ENCODE measurements at regions not wholly inside any gene's neighbourhood (a gene's known extent, or its start where the extent isn't known, plus 50 kb on each side); places are given as distances from the start of the nearest gene placed in this dataset.

DNA sequence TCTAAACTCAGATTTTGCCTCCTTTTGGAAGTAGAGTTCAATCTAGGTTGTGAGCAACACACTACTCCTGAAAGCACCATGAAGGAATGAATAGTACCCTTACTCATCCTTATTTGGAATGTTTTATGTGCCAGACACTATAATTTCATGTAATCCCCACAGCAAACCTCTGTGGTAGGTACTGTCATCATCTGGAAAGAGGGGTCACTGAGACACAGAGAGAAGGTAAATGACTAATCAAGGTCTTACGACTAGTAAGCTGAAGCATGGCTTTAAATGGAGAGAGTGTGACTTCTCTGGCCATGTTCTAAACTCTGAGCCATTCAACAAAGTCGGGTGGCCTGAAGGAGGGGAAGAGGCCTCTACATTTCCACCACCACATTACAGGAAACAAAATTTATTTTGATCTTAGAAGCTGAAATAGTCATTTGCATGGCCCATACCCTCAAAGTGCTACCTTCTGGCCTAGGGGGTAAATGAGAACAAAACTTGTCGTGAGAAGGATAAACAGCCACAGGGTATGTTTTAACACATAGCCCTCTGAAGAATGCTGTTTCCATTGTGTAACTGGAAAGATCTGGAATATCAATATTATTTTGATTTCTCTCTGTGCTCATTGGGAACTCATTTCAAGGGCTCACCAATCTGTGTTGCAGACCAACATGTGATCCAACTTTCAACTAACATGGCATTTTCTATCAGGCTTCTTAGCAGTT, 180.8 kb upstream of the RFC3 start:
- DNase-seq: no peak
- peaks cover 0 to 8% (median 0%) of the 10 kb centered on the region in 3 donors for H3K27me3 Mint-ChIP-seq (ENCODE audit: low read depth in 3 of 3)

DNA sequence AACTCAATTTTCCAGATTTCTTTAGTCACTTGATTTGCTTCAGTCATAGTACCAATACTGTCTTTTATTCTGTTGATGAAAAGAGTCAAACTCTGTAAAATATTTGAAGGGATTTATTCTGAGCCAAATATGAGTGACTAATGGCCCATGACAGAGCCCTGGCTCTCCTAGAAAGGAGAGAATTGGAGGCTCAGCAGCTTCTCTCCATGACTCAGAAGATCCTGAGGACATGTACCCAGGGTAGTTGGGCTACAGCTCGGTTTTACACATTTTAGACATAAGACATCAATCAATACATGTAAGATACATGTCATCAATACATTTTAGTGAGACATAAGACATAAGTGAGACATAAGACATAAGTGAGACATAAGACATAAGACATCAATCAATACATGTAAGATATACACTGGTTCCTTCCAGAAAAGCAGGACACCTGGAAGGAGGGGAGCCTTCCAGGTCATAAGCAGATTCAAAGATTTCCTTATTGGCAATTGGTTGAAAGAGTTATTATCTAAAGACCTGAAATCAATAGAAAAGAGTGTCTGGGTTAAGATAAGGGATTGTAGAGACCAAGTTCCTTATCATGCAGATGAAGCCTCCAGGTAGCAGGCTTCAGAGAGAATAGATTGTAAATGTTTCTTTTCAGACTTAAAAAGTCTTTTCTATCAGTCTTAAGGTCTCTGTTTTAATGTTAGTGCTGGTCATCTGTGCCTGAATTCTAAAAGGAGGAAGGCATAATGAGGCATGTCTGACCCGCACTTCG, 179.8 kb upstream of the RFC3 start:
- no peaks in the 10 kb centered on the region for H3K4me1 Mint-ChIP-seq
- DNase-seq: no peak
- peaks cover 0 to 6% (median 0%) of the 10 kb centered on the region in 3 donors for H3K27me3 Mint-ChIP-seq (ENCODE audit: low read depth in 3 of 3)
- no peaks in the 10 kb centered on the region for H3K9me3 Mint-ChIP-seq
- H3K4me3 Mint-ChIP-seq: no peak overlapping the region
- H3K36me3 Mint-ChIP-seq: no peaks in the 10 kb centered on the region
- H3K27ac Mint-ChIP-seq: no peak overlapping the region

More for the DNA sequence above, 180.8 kb upstream of the RFC3 start:
- no peaks in the 10 kb centered on the region for H3K36me3 Mint-ChIP-seq
- H3K4me1 Mint-ChIP-seq: no peaks in the 10 kb centered on the region
- no peak overlapping the region for H3K4me3 Mint-ChIP-seq
- H3K27ac Mint-ChIP-seq: no peak overlapping the region
- no peaks in the 10 kb centered on the region for H3K9me3 Mint-ChIP-seq

DNA sequence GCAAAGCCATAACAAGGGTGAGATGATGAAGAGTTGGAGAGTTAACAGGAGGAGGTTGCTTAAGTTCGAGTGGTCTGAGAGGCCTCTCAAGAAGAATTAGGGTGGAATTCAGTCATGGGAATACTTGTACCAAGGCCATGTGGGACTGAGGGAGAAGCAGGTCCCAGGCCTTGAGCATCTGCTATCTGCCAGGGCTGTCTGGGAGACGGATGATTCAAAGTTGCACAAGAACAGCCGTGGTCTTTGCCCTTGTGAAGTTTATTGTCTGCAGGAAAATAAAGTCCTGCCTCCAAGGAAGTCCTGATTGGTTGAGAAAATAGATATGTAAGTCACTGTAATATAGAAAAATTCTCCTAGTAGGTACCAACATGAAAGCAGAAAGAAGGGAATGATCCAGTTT, 178.8 kb upstream of the RFC3 start:
- Mint-ChIP-seq H3K9me3 (no peaks in the 10 kb centered on the region), H3K36me3 (no peaks in the 10 kb centered on the region)
- DNase-seq: no peak

DNA sequence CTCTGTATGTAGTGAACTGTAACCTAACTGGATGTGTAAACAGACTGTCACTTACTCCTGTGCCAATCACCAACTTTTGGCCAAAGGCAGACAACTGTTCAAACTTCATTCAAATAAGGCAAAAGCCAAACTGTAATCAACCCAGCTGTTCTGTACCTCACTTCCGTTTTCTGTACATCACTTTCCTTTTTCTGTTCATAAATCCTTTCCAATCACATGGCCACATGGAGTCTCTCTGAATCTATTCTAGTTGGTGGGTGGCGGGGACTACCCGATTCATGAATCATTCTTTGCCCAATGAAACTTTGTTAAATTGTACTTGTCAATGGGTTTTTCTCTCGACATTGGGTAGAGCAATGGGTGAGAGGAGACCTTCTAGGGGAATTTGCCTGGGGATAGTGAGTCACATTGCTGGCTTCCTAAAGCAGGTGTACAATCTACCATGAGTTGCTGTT, 178.3 kb upstream of the RFC3 start:
- Mint-ChIP-seq H3K27ac (no peak overlapping the region), H3K27me3 (ENCODE audit: low read depth in 3 of 3) (peaks cover 0 to 4% (median 0%) of the 10 kb centered on the region in 3 donors), H3K9me3 (no peaks in the 10 kb centered on the region), H3K4me3 (no peak overlapping the region), H3K36me3 (no peaks in the 10 kb centered on the region), H3K4me1 (no peaks in the 10 kb centered on the region)
- no peak for DNase-seq

More for the DNA sequence above, 178.8 kb upstream of the RFC3 start:
- Mint-ChIP-seq H3K27ac (no peak overlapping the region), H3K4me3 (no peak overlapping the region), H3K27me3 (ENCODE audit: low read depth in 3 of 3) (peaks cover 0 to 6% (median 0%) of the 10 kb centered on the region in 3 donors), H3K4me1 (no peaks in the 10 kb centered on the region)

DNA sequence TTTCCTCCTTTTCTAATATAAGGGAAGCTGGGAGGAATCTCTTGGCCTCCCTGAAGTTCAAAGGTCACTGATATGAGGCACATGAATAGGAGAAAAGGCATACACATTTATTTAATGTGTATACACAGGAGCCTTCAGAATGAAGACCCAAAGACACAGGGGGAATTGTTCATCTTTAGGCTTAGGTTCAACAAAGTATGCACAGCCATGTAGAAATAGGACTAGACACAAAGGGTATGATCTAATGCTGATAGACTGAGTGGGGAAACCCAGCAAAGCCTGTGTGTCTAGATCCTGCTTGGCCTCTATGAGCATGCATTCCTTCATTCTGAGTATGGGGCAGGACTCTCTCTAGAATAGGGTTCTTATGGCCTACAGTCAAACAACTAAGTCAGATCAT, 177.1 kb upstream of the RFC3 start:
- Mint-ChIP-seq H3K27ac (no peak overlapping the region), H3K4me3 (no peak overlapping the region), H3K27me3 (ENCODE audit: low read depth in 3 of 3) (no peaks in the 10 kb centered on the region), H3K36me3 (no peaks in the 10 kb centered on the region), H3K9me3 (no peaks in the 10 kb centered on the region), H3K4me1 (no peaks in the 10 kb centered on the region)
- no peak for DNase-seq

DNA sequence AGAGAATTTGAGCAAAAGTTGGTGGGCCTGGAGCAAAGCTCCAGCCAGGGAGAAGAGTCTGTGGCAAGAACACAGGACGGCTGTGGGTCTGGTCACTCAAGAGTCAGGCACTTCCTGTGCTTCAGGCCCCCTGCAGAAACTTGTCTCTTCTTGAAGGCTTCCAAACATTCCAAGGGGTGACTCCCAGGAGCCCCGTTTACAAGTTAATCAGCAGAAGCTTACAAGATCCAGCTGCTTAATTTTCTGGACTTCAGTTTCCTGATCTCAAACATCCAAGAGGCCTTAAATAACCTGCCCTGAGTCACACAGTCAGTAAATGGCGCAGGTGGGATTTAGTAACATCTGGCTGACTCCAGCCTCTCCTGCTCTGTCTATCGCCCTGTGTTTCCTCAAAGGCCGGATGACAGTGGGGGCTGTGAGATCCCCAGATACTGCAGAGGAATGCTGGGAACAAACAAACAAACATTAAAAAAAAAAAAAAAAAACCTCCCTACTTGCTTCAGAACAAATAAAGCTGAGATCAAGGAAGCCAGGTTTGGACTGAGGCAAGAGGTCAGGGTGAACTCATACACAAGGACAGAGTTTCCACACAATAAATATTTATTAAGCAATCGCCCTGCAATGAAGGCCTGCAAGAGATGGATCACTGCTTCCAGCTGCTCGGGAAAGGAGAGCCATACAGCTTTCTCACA, 175.4 kb upstream of the RFC3 start:
- DNase-seq: no peak
- H3K27me3 Mint-ChIP-seq (ENCODE audit: low read depth in 3 of 3): no peaks in the 10 kb centered on the region
- H3K9me3 Mint-ChIP-seq: no peaks in the 10 kb centered on the region
- H3K4me3 Mint-ChIP-seq: no peak overlapping the region
- H3K27ac Mint-ChIP-seq: no peak overlapping the region
- no peaks in the 10 kb centered on the region for H3K36me3 Mint-ChIP-seq
- H3K4me1 Mint-ChIP-seq: no peaks in the 10 kb centered on the region

DNA sequence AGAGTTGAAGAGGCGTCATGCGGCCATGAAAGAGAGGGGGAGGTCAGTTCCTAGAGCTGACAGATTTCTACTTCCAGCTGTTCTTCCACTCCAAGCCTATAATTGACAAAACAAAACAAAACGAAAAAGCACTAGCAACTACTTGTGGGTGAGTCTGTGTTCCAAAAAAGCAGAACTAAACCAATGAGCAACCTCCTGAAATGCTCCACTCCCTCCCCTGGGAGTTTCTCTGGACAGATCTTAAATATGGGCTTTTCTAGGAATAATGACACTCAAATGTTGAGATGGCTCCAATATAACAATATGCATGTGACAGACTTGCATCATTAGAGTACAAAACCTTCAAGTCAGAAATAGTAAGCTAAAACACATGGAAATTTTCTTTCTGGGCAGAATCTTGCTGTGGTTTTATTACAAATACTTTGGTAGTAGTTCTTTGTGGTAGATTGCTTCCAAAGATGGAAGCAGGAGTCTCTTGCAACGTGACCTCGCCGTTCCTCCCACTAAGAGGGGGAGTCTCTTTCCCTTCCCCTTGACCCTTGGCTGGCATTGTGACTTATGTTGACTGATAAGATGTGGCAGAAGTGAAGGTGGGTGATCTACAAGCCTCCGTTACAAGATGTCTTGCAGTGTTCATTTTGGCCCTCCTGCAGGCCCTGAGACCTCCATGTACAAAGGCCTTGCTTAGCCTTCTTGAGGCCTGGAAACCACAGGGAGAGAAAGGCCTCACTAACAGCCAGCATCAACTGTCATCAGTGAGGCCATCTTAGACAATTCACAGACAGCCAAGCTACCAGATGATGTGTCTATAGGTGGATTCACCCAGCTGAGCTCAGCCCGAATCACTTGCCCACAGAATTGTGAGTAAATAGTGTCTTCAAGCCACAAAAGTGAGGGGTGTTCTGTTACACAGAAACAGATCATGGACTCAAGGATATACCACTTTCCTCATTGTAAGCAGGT, 173.1 kb upstream of the RFC3 start:
- peaks cover 0 to 3% (median 0%) of the 10 kb centered on the region in 6 donors for H3K9me3 Mint-ChIP-seq
- H3K4me1 Mint-ChIP-seq: no peaks in the 10 kb centered on the region
- H3K27ac Mint-ChIP-seq: no peak overlapping the region
- no peaks in the 10 kb centered on the region for H3K36me3 Mint-ChIP-seq
- DNase-seq: no peak
- H3K4me3 Mint-ChIP-seq: no peak overlapping the region
- H3K27me3 Mint-ChIP-seq (ENCODE audit: low read depth in 3 of 3): no peaks in the 10 kb centered on the region

DNA sequence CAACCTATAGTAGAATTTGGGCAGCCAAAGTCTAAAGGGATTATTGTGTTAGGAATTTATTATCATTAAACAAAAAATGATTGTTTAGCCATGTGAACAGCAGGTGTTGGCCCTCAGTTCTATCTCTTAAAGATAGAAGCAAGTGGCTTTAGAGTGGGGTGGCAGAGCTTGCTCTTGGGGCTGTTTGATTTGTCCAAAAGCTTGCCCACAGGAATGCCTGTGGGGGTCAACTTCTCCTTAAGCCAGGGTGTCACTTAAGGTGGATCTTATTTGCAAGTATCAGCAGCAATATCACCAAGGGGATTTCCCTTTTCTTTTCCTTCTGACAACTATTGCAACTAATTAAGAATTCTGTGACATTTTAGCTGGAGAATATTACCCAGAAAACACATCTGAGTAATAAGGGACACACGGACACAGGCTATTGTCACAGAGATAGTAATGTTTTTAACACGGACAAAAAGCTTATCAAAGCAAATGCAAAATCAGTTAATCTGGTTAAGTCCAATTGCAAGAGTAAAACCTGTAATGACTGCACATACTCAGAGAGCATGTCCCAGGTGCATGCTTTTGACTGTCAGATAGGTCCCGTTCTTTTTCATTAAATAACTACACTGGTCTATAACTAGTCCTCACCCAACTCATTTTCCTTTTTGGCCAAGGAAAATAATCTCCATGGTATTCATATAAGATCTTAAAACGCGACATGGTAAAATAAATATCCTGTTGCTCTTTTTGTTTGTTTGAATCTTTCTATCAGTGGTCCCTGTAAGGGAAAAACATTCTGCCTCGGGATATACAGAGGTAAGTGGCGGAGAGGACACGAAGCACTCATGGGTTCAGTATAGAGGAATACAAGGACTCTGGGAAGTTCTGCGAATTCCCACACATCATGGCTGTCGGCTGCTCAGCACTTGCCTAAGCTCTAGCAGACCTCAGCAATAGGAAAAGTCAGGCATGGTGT, 172.1 kb upstream of the RFC3 start:
- no peak for DNase-seq
- H3K4me1 Mint-ChIP-seq: no peaks in the 10 kb centered on the region
- no peak overlapping the region for H3K27ac Mint-ChIP-seq
- no peak overlapping the region for H3K4me3 Mint-ChIP-seq
- H3K36me3 Mint-ChIP-seq: no peaks in the 10 kb centered on the region
- H3K27me3 Mint-ChIP-seq (ENCODE audit: low read depth in 3 of 3): no peaks in the 10 kb centered on the region
- H3K9me3 Mint-ChIP-seq: peaks cover 0 to 3% (median 0%) of the 10 kb centered on the region in 6 donors

DNA sequence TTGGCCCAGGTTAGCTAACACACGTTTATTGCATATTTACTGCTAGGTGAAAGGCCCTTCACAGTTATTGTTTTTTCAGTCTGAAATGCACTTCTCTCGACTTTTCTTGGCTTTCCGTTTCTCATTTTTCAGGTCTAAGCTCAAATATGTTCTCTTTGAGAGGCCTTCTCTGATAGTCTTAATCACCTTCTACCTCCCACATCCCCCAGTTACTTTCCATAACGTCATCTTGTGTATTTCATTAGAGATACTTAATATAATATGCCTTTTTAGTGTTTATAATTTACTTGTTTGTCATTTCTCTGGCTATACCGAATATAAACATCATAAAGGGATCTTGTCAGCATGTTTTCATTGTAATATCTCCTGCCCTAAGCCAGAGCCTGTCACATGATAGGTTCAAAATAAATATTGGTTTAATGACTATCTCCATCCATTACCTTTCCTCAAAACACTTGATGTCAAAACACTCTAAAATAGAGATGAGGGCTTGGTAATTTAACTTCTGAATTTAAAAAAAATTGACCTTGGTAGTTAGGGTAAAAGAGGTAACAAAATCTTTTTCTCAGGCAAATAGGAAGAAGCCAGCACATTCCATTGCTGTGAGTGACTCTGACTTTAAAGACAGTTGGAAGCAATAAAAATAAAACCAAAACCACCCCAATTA, 168.6 kb upstream of the RFC3 start:
- H3K27me3 Mint-ChIP-seq (ENCODE audit: low read depth in 3 of 3): no peaks in the 10 kb centered on the region
- H3K4me1 Mint-ChIP-seq: no peaks in the 10 kb centered on the region
- no peak overlapping the region for H3K27ac Mint-ChIP-seq
- H3K9me3 Mint-ChIP-seq: peaks cover 0 to 3% (median 0%) of the 10 kb centered on the region in 6 donors
- H3K4me3 Mint-ChIP-seq: no peak overlapping the region
- DNase-seq: no peak
- H3K36me3 Mint-ChIP-seq: no peaks in the 10 kb centered on the region

DNA sequence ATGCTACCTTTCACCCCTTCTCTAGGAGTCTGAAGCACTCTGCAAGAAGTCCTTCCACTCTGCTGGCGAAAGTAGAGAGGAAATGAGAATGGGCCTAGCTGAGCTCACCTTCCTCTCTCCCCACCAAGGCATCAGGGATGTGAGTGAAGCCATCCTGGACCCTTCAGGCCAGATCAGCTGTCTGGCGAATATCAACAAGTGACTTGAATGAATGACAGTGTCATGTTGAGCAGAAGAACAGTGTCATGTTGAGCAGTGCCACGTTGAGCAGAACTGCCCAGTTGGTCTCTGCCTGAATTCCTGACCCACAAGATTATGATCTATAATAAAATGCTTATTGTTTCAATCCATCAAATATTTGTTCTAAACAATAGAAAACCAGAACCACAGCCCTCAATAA, 166.2 kb upstream of the RFC3 start:
- no peak for DNase-seq
- Mint-ChIP-seq H3K27ac (no peak overlapping the region), H3K9me3 (peaks cover 0 to 3% (median 0%) of the 10 kb centered on the region in 6 donors), H3K4me1 (no peaks in the 10 kb centered on the region), H3K27me3 (ENCODE audit: low read depth in 3 of 3) (no peaks in the 10 kb centered on the region), H3K36me3 (no peaks in the 10 kb centered on the region), H3K4me3 (no peak overlapping the region)

DNA sequence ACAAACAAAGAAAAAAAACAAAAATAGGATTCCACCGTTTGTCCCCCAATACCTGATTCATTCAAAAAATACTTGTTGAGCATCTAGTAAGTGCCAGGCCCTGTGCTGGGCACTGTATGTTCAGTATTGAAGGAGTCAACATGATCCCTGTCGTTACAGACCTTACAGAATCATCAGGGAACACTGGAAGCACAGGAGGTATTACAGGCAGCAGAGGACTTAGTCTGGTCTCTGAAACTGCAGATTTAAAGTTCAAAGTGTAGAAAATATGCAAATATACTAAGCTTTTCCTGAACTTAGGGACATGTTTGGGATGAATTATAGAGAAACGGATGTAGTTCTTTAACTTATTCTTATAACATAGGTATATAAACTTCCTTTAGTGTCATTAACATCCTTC, 160.7 kb upstream of the RFC3 start:
- Mint-ChIP-seq H3K4me1 (no peaks in the 10 kb centered on the region), H3K9me3 (no peaks in the 10 kb centered on the region), H3K4me3 (no peak overlapping the region), H3K27me3 (ENCODE audit: low read depth in 3 of 3) (peaks cover 0 to 7% (median 6%) of the 10 kb centered on the region in 3 donors), H3K27ac (no peak overlapping the region), H3K36me3 (no peaks in the 10 kb centered on the region)
- no peak for DNase-seq

DNA sequence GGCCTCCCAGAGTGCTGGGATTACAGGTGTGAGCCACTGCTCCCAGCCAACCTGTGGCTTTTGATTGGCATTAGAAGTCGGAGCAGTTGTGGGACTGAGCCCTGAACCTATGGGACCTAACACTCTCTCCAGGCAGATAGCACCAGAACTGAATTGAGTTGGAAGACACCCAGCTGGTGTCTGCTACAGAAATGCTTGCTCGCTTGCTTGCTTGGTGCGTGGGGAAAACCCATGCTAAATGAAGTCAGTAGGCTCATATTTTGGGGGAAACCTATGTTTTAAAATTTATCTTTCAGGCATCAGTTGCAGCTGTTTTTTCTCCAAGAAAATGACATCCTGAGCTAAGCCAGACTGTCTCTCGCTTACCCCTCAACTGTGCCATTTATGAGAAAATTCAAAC, 158.5 kb upstream of the RFC3 start:
- Mint-ChIP-seq H3K9me3 (peaks cover 0 to 2% (median 0%) of the 10 kb centered on the region in 6 donors), H3K4me3 (no peak overlapping the region), H3K27me3 (ENCODE audit: low read depth in 3 of 3) (peaks cover 0 to 11% (median 6%) of the 10 kb centered on the region in 3 donors), H3K36me3 (no peaks in the 10 kb centered on the region), H3K4me1 (no peaks in the 10 kb centered on the region), H3K27ac (no peak overlapping the region)
- DNase-seq: no peak

Measured in immature natural killer cell (primary cell).